Activated CD8-positive, alpha-beta memory T cell treated with anti-CD3 and anti-CD28 coated beads for 36 hours (primary cell): ENCODE measurements at regions not wholly inside any gene's neighbourhood (a gene's known extent, or its start where the extent isn't known, plus 50 kb on each side); places are given as distances from the start of the nearest gene placed in this dataset.
"Not testable (repeated sequence)": the region's sequence is repeated elsewhere in the genome, so short reads cannot be mapped to it uniquely, and the experiment has no call there.

Source experiments
- CTCF ChIA-PET: fragments of 350-600 bp; sonication (Branson Sonifier 250); formaldehyde crosslinking; loops from one replicate; lab custom pipeline; 2021; ENCODE audit warnings: antibody characterized with exemption; lab: Charles Lee
- POLR2A ChIA-PET: fragments of 350-600 bp; sonication (Branson Sonifier 250); formaldehyde crosslinking; loops from one replicate; lab custom pipeline; 2021; ENCODE audit warnings: antibody characterized with exemption; lab: Charles Lee

DNA sequence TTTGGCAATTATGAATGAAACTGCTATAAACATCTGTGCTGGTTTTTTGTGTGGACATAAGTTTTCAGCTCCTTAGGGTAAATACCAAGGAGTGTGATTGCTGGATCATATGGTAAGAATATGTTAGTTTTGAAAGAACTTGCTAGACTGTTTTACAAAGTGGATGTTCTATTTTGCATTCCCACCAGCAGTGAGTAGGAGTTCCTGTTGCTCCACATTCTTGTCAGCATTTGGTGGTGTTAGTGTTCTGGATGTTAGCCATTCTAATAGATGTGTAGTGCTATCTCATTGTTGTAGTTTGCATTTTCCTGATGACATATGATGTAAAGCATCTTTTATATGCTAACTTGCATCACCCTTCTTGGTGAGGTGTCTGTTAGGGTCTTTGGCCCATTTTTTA is 304.6 kb downstream of the NUP35 start:
- ChIA-PET POLR2A (no interaction called here), CTCF (no interaction called here)

DNA sequence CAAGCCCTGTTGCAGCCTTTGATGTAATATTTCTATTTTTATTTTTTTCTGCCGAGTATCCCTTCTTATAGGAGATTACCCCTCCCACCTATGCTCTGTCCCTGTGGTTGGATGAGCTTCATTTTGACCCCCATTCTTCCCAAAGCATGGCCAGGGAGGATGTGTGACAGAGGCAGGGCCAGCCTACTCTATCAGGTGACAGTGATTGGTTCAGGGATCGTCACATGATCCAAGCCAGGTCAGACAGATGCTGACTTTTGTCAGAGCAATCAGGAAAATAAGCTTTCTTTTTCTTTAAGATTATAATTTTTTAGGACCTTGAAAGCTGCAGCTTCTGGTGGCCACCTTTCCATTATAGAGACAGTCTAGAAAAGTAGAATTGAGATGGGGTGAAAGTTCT is 314.3 kb downstream of the NUP35 start:
- ChIA-PET POLR2A (no interaction called here), CTCF (no interaction called here)

DNA sequence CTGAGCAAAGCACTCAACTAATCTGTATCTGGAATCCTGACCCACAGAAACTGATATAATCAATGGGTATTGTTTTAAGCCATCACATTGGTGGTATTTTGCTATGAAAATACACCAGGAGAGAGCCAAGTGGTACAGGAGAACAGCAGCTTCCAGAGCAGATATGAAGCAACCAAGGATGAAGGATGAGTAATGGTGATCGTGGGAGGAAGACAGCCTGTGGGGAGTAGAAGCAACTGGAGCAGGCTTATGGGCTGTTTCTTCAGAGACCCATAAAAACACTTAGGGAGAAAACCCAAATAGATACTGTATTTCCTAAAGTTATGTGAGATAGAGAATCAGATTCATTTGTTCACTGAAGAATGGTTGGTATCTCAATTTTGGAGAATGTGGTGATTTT is 330.8 kb downstream of the NUP35 start:
- POLR2A ChIA-PET: no interaction called here
- CTCF ChIA-PET: no interaction called here

DNA sequence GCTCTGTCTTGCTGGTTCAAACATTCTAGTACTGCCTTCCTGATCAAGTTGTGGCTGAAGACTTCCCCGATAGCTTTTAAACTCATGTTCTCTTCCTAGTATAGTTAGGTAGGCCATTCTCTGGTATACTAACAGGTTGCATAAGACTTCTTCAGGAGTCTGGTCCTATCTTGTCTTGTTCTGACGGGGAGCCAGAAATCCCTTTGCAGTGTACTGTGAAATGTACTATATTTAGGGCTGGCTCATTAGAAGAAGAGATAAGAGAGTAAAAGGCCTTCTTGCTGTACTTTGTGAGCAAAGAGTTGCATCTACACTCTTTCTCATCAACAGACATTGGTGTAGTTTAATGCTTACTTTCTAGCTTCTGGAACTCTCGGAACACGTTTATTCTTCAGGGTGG is 331.9 kb downstream of the NUP35 start:
- CTCF ChIA-PET: no interaction called here
- POLR2A ChIA-PET: no interaction called here

DNA sequence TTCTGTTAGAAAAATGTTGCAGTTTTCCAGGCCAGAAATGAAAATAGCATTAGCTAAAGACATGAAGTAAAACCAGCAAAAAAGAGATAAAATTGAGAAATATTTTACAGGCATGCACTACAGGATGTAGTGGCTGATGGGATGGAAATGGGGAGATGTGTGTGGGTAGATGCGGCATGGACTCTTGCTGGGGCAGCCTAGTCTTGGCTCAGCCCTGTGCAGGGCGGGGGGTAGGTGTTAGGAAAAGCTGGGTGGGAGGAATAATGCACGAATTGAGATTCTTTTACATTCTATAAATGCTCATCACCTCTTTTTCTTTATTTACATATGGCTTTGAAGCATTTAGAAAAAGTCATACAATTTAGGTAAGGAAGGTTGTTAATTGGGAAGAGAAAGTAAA is 334.2 kb downstream of the NUP35 start:
- CTCF ChIA-PET: no interaction called here
- POLR2A ChIA-PET: no interaction called here

DNA sequence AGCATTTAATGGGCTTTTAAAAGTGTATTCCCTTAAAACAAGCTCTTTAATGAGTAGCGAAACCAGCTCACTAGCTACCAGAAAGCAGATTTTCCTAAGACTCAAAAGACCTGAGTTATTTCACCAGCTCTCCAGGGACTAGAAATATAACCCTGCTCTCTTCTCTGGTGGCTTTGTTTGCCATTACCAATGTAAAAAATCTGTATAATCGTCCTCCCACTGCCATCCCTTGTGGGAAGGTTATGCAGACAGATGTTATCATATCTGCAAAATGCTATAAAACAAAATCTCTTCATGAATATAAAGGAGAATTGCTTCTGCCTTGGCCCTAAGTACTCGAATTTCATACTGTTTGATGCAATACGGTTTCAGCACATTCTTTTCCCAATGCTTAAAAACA is 335.2 kb downstream of the NUP35 start:
- POLR2A ChIA-PET: no interaction called here
- CTCF ChIA-PET: no interaction called here

DNA sequence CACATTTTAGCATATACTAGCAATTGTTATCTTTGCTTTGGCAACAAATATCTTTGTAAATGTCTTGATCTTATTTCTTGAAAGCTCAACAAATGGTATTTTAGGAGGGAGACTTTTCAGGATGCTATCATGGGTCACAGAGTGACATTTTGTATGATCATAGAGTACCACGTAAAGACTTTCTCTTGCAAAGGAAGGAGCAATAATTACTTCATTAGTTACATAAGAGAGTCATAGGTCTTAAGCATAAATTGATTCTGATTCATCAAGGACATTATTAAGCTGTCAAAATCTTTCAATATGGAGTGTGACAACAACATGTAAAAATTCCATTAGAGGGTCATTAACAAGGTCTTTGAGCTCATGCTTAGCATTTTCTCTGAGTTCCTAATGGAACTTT is 339.6 kb downstream of the NUP35 start:
- ChIA-PET CTCF (no interaction called here), POLR2A (no interaction called here)

DNA sequence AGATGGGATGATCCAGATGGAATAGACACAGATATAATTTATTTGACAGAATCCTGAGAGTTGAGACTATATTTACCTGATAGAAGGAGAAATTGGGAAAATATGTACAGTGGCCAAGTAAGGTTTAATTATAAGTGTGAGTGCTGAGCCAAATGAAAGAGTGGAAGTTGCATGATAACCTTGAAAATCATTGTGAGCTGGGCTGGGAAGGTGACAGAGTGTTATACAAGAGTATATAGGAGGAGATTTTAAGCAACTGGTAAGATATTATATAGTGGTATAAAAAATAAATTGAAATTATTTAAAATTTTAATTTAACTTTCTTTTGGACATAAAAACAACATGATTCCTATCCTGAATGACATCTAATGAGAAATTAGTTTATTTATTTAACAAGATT is 340.8 kb downstream of the NUP35 start:
- ChIA-PET POLR2A (no interaction called here), CTCF (no interaction called here)

DNA sequence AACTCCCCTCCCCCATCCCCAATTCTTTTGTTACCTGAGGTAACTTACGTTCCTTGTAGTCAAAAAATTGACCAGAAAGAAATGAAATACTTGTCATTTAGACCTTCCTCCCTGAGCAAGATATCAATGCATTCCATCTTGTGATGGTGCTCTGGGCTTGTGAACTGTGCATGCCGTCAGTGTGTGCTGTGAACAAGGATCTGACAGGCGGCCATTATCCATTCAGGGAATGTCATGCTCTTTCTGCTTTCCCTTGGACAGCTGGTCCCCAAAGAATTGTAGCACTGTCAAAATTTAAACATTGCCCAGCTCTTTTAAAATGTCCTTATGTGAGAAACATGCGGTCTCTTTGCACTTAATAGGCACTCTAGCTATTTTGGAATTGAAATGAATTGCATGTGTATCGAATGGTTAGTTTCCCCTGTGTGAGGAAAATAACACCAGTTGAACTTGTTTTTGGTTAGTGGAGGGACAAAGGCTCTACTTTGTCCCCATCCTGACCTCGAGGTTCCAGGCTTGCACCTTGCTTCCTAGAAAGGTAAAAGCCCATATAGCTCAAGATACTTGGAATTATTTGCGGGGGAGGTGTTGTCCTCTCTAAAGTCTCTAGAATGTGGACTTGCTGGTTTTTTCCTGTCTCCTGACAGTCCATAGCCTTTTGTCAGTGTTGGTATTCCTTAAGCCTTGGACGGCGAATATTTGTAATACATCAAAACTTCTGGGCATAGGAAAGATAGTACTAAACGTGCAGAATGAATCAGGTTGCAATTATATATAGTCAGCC is 350.9 kb downstream of the NUP35 start:
- ChIA-PET CTCF (no interaction called here), POLR2A (no interaction called here)

DNA sequence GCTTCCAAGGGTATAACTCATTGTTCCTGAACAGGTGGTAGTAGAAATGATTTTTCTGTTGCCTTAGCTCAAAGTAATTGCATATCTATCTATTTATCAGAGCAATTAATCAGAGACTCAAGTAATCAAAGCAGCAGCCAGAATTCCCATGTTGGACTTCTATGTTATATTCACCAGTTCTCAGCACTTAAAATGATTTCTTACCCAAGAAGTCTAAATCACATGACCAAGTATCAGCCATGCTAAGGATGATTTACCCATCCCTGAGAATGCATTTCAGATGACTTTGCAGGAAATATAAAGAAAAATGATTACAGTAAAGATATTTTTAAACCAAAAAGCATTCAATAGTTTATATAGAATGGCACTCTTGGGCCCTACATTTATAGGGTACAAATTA is 352.2 kb downstream of the NUP35 start:
- CTCF ChIA-PET: no interaction called here
- POLR2A ChIA-PET: no interaction called here

DNA sequence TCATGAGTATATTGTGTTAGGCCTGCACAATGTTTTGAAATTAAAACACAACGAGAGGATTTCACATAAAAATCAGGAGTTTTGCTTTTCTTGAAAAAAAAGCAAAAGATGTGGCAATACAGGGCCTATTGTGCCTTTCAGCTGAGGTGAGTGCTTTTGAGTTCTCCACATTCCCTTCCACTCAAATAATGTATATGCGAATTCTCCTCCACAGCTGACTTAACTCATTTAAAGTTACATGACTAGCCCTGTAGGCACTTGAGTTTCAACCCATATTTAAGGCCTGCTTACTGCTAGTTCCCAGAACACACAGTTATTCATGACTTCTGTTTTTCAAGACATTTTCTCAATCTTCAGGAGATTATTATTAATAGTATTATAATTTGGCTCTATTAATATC is 353.1 kb downstream of the NUP35 start:
- ChIA-PET CTCF (no interaction called here), POLR2A (no interaction called here)

DNA sequence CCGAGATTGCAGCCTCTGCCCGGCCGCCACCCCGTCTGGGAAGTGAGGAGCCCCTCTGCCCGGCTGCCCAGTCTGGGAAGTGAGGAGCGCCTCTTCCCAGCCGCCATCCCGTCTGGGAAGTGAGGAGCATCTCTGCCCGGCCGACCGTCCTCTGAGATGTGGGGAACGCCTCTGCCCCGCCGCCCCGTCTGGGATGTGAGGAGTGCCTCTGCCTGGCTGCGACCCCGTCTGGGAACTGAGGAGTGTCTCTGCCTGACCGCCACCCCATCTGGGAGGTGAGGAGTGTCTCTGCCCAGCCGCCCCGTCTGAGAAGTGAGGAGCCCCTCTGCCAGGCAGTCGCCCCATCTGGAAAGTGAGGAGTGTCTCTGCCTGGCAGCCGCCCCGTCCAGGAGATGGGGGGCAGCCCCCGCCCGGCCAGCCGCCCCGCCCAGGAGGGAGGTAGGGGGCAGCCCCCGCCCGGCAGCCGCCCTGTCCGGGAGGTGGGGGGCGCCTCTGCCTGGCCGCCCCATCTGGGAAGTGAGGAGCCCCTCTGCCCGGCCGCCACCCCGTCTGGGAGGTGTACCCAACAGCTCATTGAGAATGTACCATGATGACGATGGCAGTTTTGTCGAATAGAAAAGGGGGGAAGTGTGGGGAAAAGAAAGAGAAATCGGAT is 354.8 kb downstream of the NUP35 start:
- CTCF ChIA-PET, POLR2A ChIA-PET: not testable (repeated sequence)

DNA sequence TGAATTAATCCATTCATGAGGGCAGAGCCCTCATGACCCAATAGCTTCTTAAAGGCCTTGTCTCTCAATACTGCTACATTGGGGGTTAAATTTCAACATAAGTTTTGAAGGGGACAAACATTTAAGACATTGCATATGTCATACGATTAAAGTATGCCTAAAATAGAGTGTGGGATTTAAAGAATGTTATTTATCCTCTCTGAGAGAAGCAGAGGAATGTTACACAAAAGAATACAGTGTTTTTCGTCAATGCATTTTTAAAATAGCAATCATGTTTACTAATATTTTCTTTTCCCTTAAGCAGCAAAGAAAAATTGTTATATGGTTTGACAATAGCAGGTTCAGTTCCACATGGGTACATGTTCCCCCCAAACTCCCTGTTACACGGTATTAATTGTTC is 363.1 kb downstream of the NUP35 start:
- CTCF ChIA-PET: no interaction called here
- POLR2A ChIA-PET: no interaction called here

DNA sequence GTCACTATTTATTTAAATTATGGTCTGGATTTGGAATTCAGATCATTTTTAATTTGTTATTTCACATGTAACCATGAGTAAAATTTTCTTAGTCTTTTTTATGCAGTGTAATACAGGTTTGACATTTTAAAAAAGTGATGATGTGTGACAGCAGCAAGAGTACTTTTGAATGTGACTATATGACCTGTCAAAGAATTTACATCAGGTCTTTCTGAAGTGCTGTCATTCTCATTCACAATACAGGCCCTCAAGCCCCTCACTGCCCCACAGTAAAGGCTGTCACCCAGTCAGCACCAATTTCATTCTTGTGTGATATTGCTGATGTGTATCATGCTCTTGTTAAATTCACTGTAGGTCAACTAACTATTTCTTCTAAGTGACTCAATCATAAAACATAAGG is 364.2 kb downstream of the NUP35 start:
- CTCF ChIA-PET: no interaction called here
- POLR2A ChIA-PET: no interaction called here

DNA sequence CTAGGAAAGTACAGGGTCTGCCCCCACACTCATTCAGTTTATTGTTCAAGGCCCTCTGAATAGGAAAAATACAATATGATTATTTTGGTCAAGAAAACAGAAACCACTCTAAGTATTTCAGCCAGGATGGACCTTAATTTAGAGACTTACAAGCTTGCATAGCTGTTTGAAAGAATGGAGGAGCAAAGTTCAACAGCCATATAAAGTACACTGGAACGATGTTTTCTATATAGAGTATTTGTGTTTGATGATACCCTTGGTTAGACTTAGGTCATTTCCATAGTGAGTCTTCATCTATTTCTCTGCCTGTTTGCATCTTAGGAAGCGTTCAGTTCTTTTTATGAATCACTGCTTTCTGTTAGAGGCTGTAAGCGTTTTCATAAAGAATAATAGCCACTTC is 366.2 kb downstream of the NUP35 start:
- CTCF ChIA-PET: no interaction called here
- POLR2A ChIA-PET: no interaction called here

DNA sequence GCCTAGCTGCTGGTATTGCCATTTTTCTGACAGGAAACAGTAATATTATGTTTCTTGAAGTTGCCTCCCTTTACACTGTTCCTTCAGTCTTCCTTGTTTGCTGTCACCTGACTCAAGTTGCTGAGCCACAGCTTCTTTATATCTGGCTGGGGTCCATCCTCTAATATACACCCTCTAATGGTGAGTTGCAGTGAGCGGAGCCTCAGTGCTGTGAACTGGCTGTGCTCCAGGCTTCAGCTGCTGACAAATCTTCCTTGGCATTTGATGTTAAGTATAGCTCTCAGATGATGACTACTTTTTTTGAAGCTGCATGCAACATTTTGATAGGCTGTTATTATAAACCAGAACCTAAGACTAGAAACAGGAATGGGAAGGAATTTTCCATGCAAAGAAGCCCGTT is 366.7 kb downstream of the NUP35 start:
- POLR2A ChIA-PET: no interaction called here
- CTCF ChIA-PET: no interaction called here

DNA sequence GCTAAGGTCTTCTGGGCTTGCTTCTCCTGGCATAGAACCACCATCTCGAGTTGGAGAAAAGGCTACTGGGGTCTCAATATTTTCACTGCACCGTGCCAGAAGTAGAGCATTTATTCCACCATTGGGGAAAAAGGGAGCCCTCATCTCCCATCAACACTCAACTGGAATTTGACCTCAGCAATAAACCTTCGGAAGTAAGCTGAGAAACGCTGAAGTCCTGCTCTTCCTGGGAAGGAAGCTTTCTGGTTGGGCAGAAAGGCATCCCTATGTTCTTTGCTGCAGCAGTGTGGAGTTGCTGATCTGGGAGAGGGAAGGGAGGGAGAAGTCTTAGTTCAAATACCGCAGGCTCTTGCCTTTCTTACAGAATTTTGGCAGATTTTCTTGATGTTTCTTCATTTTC is 368.8 kb downstream of the NUP35 start:
- CTCF ChIA-PET: no interaction called here
- POLR2A ChIA-PET: no interaction called here

DNA sequence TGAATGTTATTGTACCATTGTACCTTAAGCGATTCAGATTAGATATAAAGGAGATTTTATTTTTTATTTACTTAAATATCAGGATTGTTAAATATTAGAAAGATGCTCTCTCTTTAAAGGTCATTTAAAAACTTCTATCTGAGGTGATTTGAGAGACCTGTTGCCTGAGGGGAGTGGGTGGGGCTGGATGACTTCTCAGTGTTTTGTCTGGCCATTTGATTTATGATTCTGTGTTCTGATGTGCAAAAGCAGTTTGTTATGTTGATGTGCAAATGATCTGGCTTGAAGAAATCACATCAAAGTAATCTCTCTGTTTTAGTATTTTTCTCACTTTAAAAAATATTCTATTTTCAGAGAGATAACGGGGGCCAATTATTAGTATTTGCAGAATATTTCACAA is 370.8 kb downstream of the NUP35 start:
- ChIA-PET POLR2A (no interaction called here), CTCF (no interaction called here)

DNA sequence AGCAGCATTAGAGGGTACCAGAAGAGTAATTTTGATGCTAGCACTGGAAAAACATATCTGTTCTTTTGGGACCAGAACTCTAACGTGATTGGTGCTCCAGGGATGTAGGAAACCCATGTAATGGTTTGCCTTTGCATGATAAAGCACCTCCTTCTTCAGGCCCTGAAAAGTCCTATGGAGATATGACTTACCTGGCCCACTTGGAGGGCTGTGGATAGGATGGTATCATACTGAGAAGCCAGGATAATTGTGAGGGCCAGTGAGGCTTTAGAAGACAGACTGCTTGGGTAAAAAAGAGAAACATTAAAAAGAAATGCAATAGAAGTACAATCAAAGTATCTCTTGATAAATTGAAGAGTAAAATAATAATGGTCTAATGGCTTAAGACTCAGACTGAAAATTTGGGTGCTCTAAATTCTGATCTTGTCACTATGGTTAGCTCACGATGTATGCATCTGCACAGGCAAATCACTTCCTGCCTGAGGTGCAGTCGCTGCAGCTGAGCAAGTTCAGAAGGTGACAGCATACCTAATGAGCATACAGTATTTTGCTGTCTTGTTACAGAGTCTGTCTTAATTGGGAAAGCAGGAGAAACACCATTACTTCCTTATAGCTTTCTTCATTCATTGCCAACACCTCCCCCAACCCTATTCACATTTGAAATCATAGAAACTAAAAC is 371.5 kb downstream of the NUP35 start:
- CTCF ChIA-PET: no interaction called here
- POLR2A ChIA-PET: no interaction called here

DNA sequence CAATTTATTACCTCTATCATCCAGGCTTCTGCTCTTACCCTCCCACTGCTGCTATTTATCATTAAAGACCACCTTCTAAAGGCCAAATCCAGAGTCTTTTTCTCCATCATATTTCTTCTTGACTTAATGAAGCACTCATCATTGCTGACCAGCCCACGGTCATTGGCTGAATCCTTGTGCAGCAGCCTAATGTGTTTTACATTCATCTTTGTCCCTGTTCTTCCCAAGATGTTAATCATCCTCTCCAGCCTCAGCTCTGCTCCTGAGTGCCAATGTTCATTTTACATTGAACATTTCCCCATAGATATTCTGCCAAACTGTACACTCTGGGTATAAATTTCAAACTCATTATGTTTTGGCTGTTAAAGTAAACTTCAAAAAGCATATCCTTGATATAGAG is 373.6 kb downstream of the NUP35 start:
- CTCF ChIA-PET: no interaction called here
- POLR2A ChIA-PET: no interaction called here

DNA sequence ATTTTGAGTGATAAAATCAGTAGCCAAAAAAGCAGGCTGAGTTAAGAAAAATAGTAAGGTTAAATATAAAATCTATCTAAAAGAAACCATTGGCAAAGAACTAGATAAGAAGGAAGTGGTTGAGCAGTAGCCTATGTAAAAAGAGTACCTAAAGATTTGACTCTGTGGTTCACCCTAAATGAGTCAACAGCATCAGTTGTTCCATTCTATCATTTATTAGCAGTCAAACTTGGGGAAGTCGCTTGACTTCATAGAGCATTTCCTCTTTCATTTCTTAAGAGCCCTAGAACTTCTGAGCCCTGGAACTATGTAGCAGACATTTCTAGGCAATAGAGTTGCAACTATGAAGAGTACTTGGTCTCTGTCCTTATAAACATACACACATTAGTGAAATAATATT is 381.7 kb downstream of the NUP35 start:
- CTCF ChIA-PET: no interaction called here
- POLR2A ChIA-PET: no interaction called here
